ENCODE measurements at regions not wholly inside any gene's neighbourhood (a gene's known extent, or its start where the extent isn't known, plus 50 kb on each side); places are given as distances from the start of the nearest gene placed in this dataset.
A peak's percentile ranks its signal among the peaks of the same experiment; 100 is the strongest.

DNA sequence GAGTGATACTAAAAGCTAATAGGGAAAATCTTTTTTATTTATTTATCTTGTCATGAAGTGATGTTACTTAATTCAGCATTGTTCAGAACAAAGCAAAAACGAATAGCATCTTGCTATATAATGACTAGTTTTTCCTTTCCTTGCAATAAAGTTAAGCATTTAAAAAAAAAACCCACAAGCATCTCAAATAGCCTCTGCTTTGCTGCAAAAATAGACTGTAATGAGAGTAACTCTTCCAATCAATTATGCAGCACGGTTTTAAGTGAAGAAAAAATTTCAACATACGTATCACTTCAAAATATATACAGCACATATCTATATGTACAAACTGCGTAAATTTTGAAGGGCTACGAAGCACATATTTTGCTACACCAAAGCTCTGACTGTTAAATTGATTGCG is 153.3 kb upstream of the VRK2 start:
- peaks cover 20% of the 10 kb centered on the region for H3K4me1 ChIP-seq (ENCODE audit: insufficient read depth, low read length)
- no peak overlapping the region for H3K4me3 ChIP-seq (replicated peaks in 1 of 3; ENCODE audit: insufficient read depth in 1 of 3, low read depth in 2 of 3, low read length in 3 of 3)
- H3K36me3 ChIP-seq (replicated peaks in 1 of 2; ENCODE audit: control insufficient read depth in 1 of 2, insufficient read depth in 2 of 2, low read length in 2 of 2): no peaks in the 10 kb centered on the region
- H2AFZ ChIP-seq (ENCODE audit: low read length): no peak overlapping the region
- in situ Hi-C loops (cut with HindIII; ENCODE audit: extremely low pct_ligation_motif_present, low pct_unique_long_range_greater_than_20kb) (no loop called here), intact Hi-C loops (cut with micrococcal nuclease; ENCODE audit: unreplicated experiment) (loop anchor here (5.0 kb wide), 1 partner anchor 154 kb away; the partner anchor contains the start of gene VRK2)
- WGBS (ENCODE audit: low lambda C conversion rate): 64% methylated on average over 6 of the region's 6 CpGs
- H3K4me2 ChIP-seq (ENCODE audit: low read depth, low read length): peak overlapping the region; percentile 26; the same call in 1 of the 2 replicates
- H3K27ac ChIP-seq (ENCODE audit: extremely low read length, insufficient read depth, low read length): no peak overlapping the region
- H3K79me2 ChIP-seq (ENCODE audit: insufficient read depth, low read length): no peaks in the 10 kb centered on the region
- H3K27me3 ChIP-seq (ENCODE audit: control insufficient read depth in 1 of 2, insufficient read depth in 2 of 2, low read length in 2 of 2): no peaks in the 10 kb centered on the region; a peak in 1 of 5 replicates
- no peak for TF ChIP-seq ZBTB21 (CRISPR knock-in tag; IDR thresholded peaks at IDR 0.05)
- no peak for TF ChIP-seq ISL2 (CRISPR knock-in tag; IDR thresholded peaks at IDR 0.05)
- TF ChIP-seq JARID2 (CRISPR knock-in tag; IDR thresholded peaks at IDR 0.05; ENCODE audit: insufficient replicate concordance): no peak
- no peak for TF ChIP-seq ZFP36 (IDR thresholded peaks at IDR 0.05; ENCODE audit: borderline replicate concordance, low read depth, low read length, partially characterized antibody)
- no peak for TF ChIP-seq BHLHE40 (IDR thresholded peaks at IDR 0.05; ENCODE audit: low read length)
- no peaks in the 10 kb centered on the region for H4K20me1 ChIP-seq (ENCODE audit: insufficient read depth, low read length)
- FAIRE-seq (no peak), DNase-seq (ENCODE audit: low spot score) (no peak), ATAC-seq (no peak; the same call in 2 of the 3 replicates)
- H3K9me3 ChIP-seq (ENCODE audit: low read length): no peaks in the 10 kb centered on the region
- CTCF ChIA-PET (ENCODE audit: low intra/inter-chr PET ratio, low total read pairs): no interaction called here
- POLR2A ChIA-PET: no interaction called here
- no TSS peak for BruUV-seq (replicated peaks)
- H3K9ac ChIP-seq (ENCODE audit: insufficient read depth, low read depth, low read length): no peak overlapping the region

DNA sequence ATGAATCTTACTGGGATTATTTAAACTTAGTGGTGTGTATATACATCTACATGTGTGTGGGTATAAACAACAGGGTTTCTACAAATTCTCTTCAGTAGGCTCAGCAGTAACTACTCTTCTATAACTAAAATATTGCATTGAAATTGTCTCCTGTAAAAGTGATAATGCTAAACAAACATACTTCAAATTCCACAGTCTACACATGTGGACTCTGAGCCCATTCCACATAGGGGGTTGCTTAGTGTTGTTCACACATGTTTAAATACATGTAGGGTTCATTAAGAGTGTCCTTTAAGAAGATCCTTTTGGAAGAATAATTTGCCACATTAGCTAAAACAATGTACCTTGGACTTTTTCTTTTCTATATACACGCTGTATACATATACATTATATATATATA is 152.8 kb upstream of the VRK2 start:
- intact Hi-C loops (cut with micrococcal nuclease; ENCODE audit: unreplicated experiment): loop anchor here (5.0 kb wide), 1 partner anchor 154 kb away; the partner anchor contains the start of gene VRK2
- no peak for TF ChIP-seq KDM5A (IDR thresholded peaks at IDR 0.05; ENCODE audit: borderline replicate concordance, low read length)
- TF ChIP-seq ZNF234 (CRISPR knock-in tag; conservative IDR thresholded peaks at IDR 0.05): no peak
- TF ChIP-seq, protein P1, sequence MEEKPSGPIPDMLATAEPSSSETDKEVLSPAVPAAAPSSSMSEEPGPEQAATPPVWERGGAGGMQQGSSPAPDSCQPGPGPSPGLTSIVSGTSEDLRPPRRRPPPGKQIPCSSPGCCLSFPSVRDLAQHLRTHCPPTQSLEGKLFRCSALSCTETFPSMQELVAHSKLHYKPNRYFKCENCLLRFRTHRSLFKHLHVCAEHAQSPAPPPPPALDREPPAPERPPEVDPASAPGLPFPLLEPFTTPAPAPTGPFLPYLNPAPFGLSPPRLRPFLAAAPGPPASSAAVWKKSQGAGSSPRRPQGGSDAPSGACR (CRISPR knock-in tag; IDR thresholded peaks at IDR 0.05): no peak
- peak; percentile 43; the same call in 1 of the 2 replicates for TF ChIP-seq FOXA3 (CRISPR knock-in tag; IDR thresholded peaks at IDR 0.05)
- TF ChIP-seq, protein P2, sequence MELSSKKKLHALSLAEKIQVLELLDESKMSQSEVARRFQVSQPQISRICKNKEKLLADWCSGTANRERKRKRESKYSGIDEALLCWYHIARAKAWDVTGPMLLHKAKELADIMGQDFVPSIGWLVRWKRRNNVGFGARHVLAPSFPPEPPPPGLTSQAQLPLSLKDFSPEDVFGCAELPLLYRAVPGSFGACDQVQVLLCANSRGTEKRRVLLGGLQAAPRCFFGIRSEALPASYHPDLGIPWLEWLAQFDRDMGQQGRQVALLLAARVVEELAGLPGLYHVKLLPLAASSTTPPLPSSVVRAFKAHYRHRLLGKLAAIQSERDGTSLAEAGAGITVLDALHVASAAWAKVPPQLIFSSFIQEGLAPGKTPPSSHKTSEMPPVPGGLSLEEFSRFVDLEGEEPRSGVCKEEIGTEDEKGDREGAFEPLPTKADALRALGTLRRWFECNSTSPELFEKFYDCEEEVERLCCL (CRISPR knock-in tag; IDR thresholded peaks at IDR 0.05; ENCODE audit: borderline replicate concordance): no peak
- TF ChIP-seq, protein P3, sequence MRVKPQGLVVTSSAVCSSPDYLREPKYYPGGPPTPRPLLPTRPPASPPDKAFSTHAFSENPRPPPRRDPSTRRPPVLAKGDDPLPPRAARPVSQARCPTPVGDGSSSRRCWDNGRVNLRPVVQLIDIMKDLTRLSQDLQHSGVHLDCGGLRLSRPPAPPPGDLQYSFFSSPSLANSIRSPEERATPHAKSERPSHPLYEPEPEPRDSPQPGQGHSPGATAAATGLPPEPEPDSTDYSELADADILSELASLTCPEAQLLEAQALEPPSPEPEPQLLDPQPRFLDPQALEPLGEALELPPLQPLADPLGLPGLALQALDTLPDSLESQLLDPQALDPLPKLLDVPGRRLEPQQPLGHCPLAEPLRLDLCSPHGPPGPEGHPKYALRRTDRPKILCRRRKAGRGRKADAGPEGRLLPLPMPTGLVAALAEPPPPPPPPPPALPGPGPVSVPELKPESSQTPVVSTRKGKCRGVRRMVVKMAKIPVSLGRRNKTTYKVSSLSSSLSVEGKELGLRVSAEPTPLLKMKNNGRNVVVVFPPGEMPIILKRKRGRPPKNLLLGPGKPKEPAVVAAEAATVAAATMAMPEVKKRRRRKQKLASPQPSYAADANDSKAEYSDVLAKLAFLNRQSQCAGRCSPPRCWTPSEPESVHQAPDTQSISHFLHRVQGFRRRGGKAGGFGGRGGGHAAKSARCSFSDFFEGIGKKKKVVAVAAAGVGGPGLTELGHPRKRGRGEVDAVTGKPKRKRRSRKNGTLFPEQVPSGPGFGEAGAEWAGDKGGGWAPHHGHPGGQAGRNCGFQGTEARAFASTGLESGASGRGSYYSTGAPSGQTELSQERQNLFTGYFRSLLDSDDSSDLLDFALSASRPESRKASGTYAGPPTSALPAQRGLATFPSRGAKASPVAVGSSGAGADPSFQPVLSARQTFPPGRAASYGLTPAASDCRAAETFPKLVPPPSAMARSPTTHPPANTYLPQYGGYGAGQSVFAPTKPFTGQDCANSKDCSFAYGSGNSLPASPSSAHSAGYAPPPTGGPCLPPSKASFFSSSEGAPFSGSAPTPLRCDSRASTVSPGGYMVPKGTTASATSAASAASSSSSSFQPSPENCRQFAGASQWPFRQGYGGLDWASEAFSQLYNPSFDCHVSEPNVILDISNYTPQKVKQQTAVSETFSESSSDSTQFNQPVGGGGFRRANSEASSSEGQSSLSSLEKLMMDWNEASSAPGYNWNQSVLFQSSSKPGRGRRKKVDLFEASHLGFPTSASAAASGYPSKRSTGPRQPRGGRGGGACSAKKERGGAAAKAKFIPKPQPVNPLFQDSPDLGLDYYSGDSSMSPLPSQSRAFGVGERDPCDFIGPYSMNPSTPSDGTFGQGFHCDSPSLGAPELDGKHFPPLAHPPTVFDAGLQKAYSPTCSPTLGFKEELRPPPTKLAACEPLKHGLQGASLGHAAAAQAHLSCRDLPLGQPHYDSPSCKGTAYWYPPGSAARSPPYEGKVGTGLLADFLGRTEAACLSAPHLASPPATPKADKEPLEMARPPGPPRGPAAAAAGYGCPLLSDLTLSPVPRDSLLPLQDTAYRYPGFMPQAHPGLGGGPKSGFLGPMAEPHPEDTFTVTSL (CRISPR knock-in tag; IDR thresholded peaks at IDR 0.05; ENCODE audit: borderline replicate concordance): peak; percentile 37; the same call in 1 of the 2 replicates
- no peak for TF ChIP-seq ZSCAN22 (CRISPR knock-in tag; IDR thresholded peaks at IDR 0.05)

More for the DNA sequence above, 152.8 kb upstream of the VRK2 start:
- Histone ChIP-seq H3K4me2 (ENCODE audit: low read depth, low read length) (peak overlapping the region; percentile 26; the same call in 1 of the 2 replicates), H3K36me3 (replicated peaks in 1 of 2; ENCODE audit: control insufficient read depth in 1 of 2, insufficient read depth in 2 of 2, low read length in 2 of 2) (no peaks in the 10 kb centered on the region), H3K79me2 (ENCODE audit: insufficient read depth, low read length) (no peaks in the 10 kb centered on the region), H3K4me3 (replicated peaks in 1 of 3; ENCODE audit: insufficient read depth in 1 of 3, low read depth in 2 of 3, low read length in 3 of 3) (no peak overlapping the region), H3K9me3 (ENCODE audit: low read length) (no peaks in the 10 kb centered on the region), H3K9ac (ENCODE audit: insufficient read depth, low read depth, low read length) (no peak overlapping the region), H4K20me1 (ENCODE audit: insufficient read depth, low read length) (no peaks in the 10 kb centered on the region), H3K4me1 (ENCODE audit: insufficient read depth, low read length) (peaks cover 20% of the 10 kb centered on the region), H3K27me3 (ENCODE audit: control insufficient read depth in 1 of 2, insufficient read depth in 2 of 2, low read length in 2 of 2) (no peaks in the 10 kb centered on the region; a peak in 1 of 5 replicates), H3K27ac (ENCODE audit: extremely low read length, insufficient read depth, low read length) (no peak overlapping the region), H2AFZ (ENCODE audit: low read length) (no peak overlapping the region)
- peak; percentile 83 for DNase-seq (ENCODE audit: low spot score)
- no peak for FAIRE-seq
- no TSS peak for BruUV-seq (replicated peaks)
- ATAC-seq: peak; percentile 97
- ChIA-PET CTCF (ENCODE audit: low intra/inter-chr PET ratio, low total read pairs) (no interaction called here), POLR2A (no interaction called here)
- WGBS (ENCODE audit: low lambda C conversion rate): 3% methylated on average over 1 of the region's 1 CpG
- in situ Hi-C loops (cut with HindIII; ENCODE audit: extremely low pct_ligation_motif_present, low pct_unique_long_range_greater_than_20kb): no loop called here
